ENCODE measurements at regions not wholly inside any gene's neighbourhood (a gene's known extent, or its start where the extent isn't known, plus 50 kb on each side); places are given as distances from the start of the nearest gene placed in this dataset.

GRCh38 chr16:26491962-26492361, 574.8 kb upstream of the C16orf82 start:
- no peak for TF ChIP-seq CTCF (IDR thresholded peaks at IDR 0.05)
- no peak for TF ChIP-seq POLR2A (IDR thresholded peaks at IDR 0.05)
